Uterus (tissue), 3 donors: ENCODE measurements at regions not wholly inside any gene's neighbourhood (a gene's known extent, or its start where the extent isn't known, plus 50 kb on each side); places are given as distances from the start of the nearest gene placed in this dataset.
A peak's percentile ranks its signal among the peaks of the same experiment; 100 is the strongest.

Source experiments
- DNase-seq, 2 donors: peaks; one replicate each; pipeline ENCODE4 v3.0.0-alpha.2; 2019 to 2020
- H3K27ac ChIP-seq, 2 donors: fragments of 200-600 bp; sonication (generic); 1 replicate in 1 of 2; 2 replicates in 1 of 2; pipeline ENCODE4 v1.5.1; 2016 to 2018
- H3K27me3 ChIP-seq, 2 donors: fragments of 200-600 bp; sonication (generic); one replicate each; pipeline ENCODE4 v1.5.1; 2018 to 2019; ENCODE audit warnings: control low read depth in 1 of 2
- H3K36me3 ChIP-seq, 2 donors: fragments of 200-600 bp; sonication (generic); one replicate each; pipeline ENCODE4 v1.5.1; 2019; ENCODE audit warnings: control low read depth in 1 of 2
- H3K4me1 ChIP-seq, 2 donors: fragments of 200-600 bp; sonication (generic); one replicate each; pipeline ENCODE4 v1.5.1; 2018 to 2019; ENCODE audit warnings: control low read depth in 1 of 2
- H3K4me3 ChIP-seq, 2 donors: fragments of 200-600 bp; sonication (generic); 1 replicate in 1 of 2; 2 replicates in 1 of 2; pipeline ENCODE4 v1.5.1; 2018 to 2019; ENCODE audit warnings: mild to moderate bottlenecking in 1 of 2
- H3K9me3 ChIP-seq, 2 donors: fragments of 200-600 bp; sonication (generic); one replicate each; pipeline ENCODE4 v1.5.1; 2019; ENCODE audit warnings: control low read depth in 1 of 2
- CTCF ChIP-seq, 4 experiments: fragments of 200-600 bp in 2 of 4; fragments of 450-650 bp in 2 of 4; sonication (generic) in 2 of 4; IDR thresholded peaks; one replicate each; pipeline ENCODE4 v1.5.1; 2016 to 2019; ENCODE audit warnings: antibody characterized with exemption in 4 of 4, mild to moderate bottlenecking in 2 of 4, moderate library complexity in 1 of 4
- POLR2A ChIP-seq, 2 donors: fragments of 450-650 bp; IDR thresholded peaks; one replicate each; pipeline ENCODE4 v1.6.1; 2016; ENCODE audit warnings: antibody characterized with exemption in 2 of 2, mild to moderate bottlenecking in 1 of 2, moderate library complexity in 1 of 2
- intact Hi-C: fragments of 100-400 bp; cut with DNase I; formaldehyde crosslinking; loops from one replicate; pipeline ENCODE4 v1.15.1; 2023; ENCODE audit warnings: low total_unique reads
- donor health status: DM: yes; HTN: yes; CAD: no.

DNA sequence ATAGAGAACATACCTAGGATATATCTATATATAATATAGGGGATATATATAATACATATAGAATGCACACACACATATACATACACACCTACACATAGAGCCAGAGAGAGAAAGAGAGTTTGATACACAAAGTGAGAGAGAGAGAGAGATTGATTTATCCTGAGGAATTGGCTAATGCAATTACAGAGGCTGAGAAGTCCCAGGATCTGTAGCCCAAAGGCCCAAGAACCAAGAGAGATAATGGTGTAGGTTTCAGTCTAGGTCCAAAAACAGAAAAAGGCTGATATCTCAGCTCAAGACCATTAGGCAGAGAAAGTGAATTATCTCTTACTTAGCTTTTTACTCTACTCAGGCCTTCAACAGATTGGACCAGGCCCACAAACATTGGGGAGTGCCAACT, 715.0 kb upstream of the LCORL start:
- H3K9me3 ChIP-seq = no peaks in the 10 kb centered on the region
- intact Hi-C loops = no loop called here

DNA sequence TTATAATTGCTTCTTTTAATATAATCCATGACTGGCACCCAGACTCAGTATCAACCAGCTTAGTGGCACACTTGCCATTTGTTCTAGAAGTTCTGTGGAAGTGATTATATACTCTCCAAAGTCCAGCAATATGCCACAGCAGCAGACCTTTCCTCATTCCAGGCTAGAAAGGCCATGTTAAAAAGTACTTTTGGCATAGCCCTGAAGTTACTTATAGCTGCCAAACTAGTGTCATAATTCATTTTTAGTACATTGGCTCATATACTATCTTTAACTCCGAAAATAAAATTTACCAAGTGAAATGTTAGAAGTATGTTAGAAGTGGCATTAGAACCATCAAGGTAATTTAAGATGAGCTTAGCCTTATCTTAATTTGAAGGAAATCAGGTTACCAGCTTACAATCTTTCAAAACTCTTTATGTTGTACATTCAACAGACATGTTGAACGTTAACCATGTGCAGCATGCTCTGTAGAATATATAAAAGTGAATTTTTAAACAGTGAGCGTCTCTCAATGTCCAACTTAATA, 714.2 kb upstream of the LCORL start:
- DNase-seq = no peak
- no peak for TF ChIP-seq POLR2A (IDR thresholded peaks at IDR 0.05)
- TF ChIP-seq CTCF (IDR thresholded peaks at IDR 0.05) = no peak
- no peaks in the 10 kb centered on the region for H3K27me3 ChIP-seq
- no peak overlapping the region for H3K27ac ChIP-seq
- intact Hi-C loops = no loop called here
- H3K4me1 ChIP-seq = no peaks in the 10 kb centered on the region
- no peak overlapping the region for H3K4me3 ChIP-seq
- H3K36me3 ChIP-seq = no peaks in the 10 kb centered on the region
- no peaks in the 10 kb centered on the region for H3K9me3 ChIP-seq

More for the DNA sequence above, 715.0 kb upstream of the LCORL start:
- Histone ChIP-seq H3K27ac (no peak overlapping the region), H3K27me3 (no peaks in the 10 kb centered on the region), H3K4me1 (no peaks in the 10 kb centered on the region), H3K4me3 (no peak overlapping the region), H3K36me3 (no peaks in the 10 kb centered on the region)
- DNase-seq = no peak
- TF ChIP-seq POLR2A (IDR thresholded peaks at IDR 0.05) (no peak), CTCF (IDR thresholded peaks at IDR 0.05) (no peak)

- Histone ChIP-seq H3K27ac (no peak overlapping the region), H3K36me3 (no peaks in the 10 kb centered on the region), H3K27me3 (no peaks in the 10 kb centered on the region), H3K4me1 (no peaks in the 10 kb centered on the region), H3K4me3 (no peak overlapping the region), H3K9me3 (no peaks in the 10 kb centered on the region)
- intact Hi-C loops = no loop called here
- TF ChIP-seq POLR2A (IDR thresholded peaks at IDR 0.05) = no peak
- TF ChIP-seq CTCF (IDR thresholded peaks at IDR 0.05) = no peak
- no peak for DNase-seq
Observed at GRCh38 chr4:18734405-18734804, 712.9 kb upstream of the LCORL start.

DNA sequence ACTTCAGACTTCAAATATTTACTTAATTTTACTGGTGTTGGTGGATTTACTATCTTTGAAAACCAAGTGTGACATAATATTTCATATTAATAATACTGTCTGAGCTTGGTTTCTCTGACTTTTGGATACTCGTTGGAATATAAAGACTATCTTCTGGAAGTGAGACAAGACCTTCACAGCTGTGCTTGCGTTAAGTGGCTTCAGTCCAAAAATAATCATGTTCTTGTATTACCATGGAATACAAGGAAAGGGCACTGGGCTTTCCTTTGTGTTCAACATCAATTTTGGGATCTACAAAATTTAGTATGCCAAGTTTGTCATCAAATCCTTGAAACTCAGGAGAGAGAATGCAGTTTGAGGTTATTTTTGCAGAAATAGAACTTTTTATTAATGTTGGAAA, 712.4 kb upstream of the LCORL start:
- Histone ChIP-seq H3K9me3 (no peaks in the 10 kb centered on the region), H3K4me3 (no peak overlapping the region)
- TF ChIP-seq CTCF (IDR thresholded peaks at IDR 0.05) = no peak

DNA sequence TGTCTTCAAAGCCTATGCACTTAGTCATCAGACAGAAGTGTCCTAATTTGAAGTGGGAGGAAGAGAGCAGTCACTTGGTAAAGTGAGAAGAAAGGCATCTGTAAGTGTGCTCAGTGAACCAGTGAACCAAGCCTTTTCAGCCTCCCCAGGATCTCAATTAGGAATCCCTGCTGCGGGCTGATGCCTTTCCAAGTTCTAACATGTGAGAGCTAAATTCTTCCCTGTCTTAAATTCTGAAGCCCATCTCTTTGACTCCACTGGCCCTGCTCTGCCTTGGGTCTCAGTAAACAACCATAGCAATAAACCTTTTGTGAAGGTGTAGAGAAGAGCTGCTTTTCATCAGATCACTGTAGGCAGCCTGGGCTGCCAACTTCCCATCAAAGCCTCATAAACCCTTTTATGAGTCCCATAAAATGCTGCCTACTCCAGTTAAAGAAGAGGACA, 701.2 kb upstream of the LCORL start:
- peak in 1 of 2 donors; percentile 20 for DNase-seq
- no peaks in the 10 kb centered on the region for H3K36me3 ChIP-seq
- TF ChIP-seq CTCF (IDR thresholded peaks at IDR 0.05) (no peak), POLR2A (IDR thresholded peaks at IDR 0.05) (no peak)
- no peaks in the 10 kb centered on the region for H3K27me3 ChIP-seq
- H3K27ac ChIP-seq = no peak overlapping the region
- H3K4me1 ChIP-seq = no peaks in the 10 kb centered on the region
- H3K9me3 ChIP-seq = no peaks in the 10 kb centered on the region
- no peak overlapping the region for H3K4me3 ChIP-seq
- intact Hi-C loops = no loop called here

More for the DNA sequence above, 712.4 kb upstream of the LCORL start:
- no peak for DNase-seq
- no peaks in the 10 kb centered on the region for H3K27me3 ChIP-seq
- intact Hi-C loops = no loop called here
- H3K27ac ChIP-seq = no peak overlapping the region
- no peaks in the 10 kb centered on the region for H3K4me1 ChIP-seq
- H3K36me3 ChIP-seq = no peaks in the 10 kb centered on the region
